Astrocyte of the cerebellum (primary cell): ENCODE measurements at regions not wholly inside any gene's neighbourhood (a gene's known extent, or its start where the extent isn't known, plus 50 kb on each side); places are given as distances from the start of the nearest gene placed in this dataset.
"Not testable (repeated sequence)": the region's sequence is repeated elsewhere in the genome, so short reads cannot be mapped to it uniquely, and the experiment has no call there.

Source experiments
- DNase-seq: peaks from one replicate; pipeline ENCODE4 v3.0.0-alpha.2; 2011; ENCODE audit warnings: low read depth
- H3K4me3 ChIP-seq: 2 replicates; pipeline ENCODE4 v1.5.1; 2011; ENCODE audit warnings: mild to moderate bottlenecking, low read depth, low read length, moderate library complexity
- CTCF ChIP-seq: IDR thresholded peaks from 2 replicates; pipeline ENCODE4 v1.5.1; 2012; ENCODE audit warnings: low read length, low read depth, moderate library complexity, mild to moderate bottlenecking; ENCODE audit errors: missing control alignments
- in situ Hi-C: cut with HindIII; loops from 2 replicates; pipeline ENCODE4 v1.10.0; 2017; ENCODE audit warnings: low sequenced_read_pairs

DNA sequence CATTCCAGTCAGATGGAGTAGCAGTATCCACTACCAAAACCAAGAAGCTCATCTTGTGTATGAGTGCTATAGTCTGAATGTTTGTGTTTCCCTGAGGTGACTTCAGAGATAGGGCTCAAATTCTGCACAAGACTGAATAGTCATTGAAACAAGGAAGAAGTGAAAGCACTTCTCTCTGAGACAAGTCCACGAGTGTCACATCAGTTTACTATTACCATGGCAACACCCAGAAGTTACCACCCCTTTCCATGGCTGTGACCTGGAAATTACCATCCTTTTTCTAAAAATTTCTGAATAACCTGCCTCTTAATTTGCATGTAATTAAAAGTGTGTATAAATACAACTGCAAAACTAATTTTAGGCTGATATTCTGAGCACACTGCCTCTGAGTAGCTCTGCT, 682.1 kb upstream of the ADGRB3 start:
- H3K4me3 ChIP-seq, result no peak overlapping the region
- TF ChIP-seq CTCF, result no peak
- DNase-seq, result no peak
- in situ Hi-C loops, result no loop called here

DNA sequence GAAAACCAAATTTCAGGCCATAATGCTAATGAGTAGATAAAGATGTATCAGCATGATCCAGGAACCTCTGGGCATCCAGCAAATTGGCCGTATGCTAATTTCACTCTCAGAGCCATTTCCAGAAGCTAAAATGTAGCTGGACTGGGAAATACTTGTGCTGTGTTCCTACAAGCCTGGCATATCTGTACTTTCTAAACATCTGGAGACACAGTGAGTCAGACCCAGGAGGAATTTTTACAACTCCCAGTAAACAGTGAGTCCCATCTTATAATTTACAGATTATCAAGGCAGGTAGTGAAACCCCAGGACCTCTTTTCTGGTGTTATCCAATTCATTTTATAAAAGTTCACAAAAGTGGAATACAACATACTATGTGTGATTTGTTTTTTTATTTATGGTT, 683.0 kb upstream of the ADGRB3 start:
- TF ChIP-seq CTCF, result no peak
- no peak overlapping the region for H3K4me3 ChIP-seq
- in situ Hi-C loops, result no loop called here
- no peak for DNase-seq

DNA sequence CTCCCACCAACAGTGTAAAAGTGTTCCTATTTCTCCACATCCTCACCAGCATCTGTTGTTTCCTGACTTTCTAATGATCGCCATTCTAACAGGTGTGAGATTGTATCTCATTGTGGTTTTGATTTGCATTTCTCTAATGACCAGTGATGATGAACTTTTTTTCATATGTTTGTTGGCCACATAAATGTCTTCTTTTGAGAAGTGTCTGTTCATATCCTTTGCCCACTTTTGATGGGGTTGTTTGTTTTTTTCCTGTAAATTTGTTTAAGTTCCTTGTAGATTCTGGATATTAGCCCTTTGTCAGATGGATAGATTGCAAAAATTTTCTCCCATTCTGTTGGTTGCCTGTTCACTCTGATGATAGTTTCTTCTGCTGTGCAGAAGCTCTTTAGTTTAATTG, 687.3 kb upstream of the ADGRB3 start:
- in situ Hi-C loops, DNase-seq, H3K4me3 ChIP-seq: not testable (repeated sequence)

DNA sequence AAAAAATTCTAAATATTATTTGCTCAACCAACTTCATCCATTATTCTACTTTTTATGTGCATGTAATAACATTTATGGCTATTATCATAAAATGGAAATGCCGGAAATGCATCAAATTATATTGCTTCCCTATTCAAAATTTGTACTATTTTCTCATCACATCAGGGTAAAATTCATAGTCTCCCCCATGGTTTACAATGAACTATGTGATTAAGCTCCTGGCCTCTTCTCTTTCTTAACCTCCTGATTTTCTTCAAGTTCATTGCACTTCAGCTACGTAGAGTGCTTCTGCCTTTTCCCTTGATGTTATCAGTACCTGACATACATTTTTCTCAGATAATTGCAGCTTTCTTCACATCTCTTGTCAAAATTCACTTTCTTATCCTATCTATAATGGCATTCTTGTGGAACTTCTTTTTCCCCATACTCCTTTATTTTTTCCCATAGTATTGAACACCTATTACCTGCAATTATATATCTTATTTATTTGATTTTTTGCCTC, 699.1 kb upstream of the ADGRB3 start:
- H3K4me3 ChIP-seq, result no peak overlapping the region
- in situ Hi-C loops, result no loop called here

DNA sequence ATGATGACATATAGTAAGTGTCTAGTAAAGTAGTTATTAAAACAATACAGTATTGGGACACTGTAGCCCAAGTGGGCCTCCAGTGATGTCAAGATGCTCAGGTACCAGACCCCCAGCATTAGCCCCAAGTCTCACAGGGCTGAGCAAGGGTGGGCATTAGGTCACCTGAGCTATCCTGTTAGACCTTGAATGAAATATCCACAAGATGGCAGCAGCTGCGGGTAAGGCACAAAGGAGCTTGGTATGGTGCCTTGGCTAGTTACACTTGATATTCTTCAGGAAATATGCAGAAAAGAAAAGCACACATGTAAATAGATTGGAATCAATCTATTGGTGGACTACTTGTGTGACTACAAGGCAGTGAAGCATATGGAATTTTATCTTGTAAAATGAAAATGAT, 701.8 kb upstream of the ADGRB3 start:
- in situ Hi-C loops, result no loop called here
- H3K4me3 ChIP-seq, result no peak overlapping the region
- DNase-seq, result no peak
- no peak for TF ChIP-seq CTCF

More for the DNA sequence above, 699.1 kb upstream of the ADGRB3 start:
- DNase-seq, result no peak
- TF ChIP-seq CTCF, result no peak

DNA sequence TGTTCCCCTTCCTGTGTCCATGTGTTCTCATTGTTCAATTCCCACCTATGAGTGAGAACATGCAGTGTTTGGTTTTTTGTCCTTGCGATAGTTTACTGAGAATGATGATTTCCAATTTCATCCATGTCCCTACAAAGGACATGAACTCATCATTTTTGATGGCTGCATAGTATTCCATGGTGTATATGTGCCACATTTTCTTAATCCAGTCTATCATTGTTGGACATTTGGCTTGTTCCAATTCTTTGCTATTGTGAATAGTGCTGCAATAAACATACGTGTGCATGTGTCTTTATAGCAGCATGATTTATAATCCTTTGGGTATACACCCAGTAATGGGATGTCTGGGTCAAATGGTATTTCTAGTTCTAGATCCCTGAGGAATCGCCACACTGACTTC, 712.5 kb upstream of the ADGRB3 start:
- H3K4me3 ChIP-seq, DNase-seq, in situ Hi-C loops: not testable (repeated sequence)

GRCh38 chr6:67920040-67920439, 715.0 kb upstream of the ADGRB3 start:
- H3K4me3 ChIP-seq, in situ Hi-C loops, DNase-seq: not testable (repeated sequence)

- peak; percentile 55 for DNase-seq
- in situ Hi-C loops, result no loop called here
- H3K4me3 ChIP-seq, result no peak overlapping the region
- TF ChIP-seq CTCF, result no peak
Observed at GRCh38 chr6:67916399-67916798, 718.7 kb upstream of the ADGRB3 start.
